ENCODE measurements at regions not wholly inside any gene's neighbourhood (a gene's known extent, or its start where the extent isn't known, plus 50 kb on each side); places are given as distances from the start of the nearest gene placed in this dataset.

- no peak overlapping the region for H3K27ac ChIP-seq
- TF ChIP-seq CTCF (IDR thresholded peaks at IDR 0.05) (no peak), ZFX (IDR thresholded peaks at IDR 0.05; ENCODE audit: borderline replicate concordance) (no peak)
Observed at GRCh38 chr5:56426693-56427092, 193.6 kb upstream of the ANKRD55 start.

DNA sequence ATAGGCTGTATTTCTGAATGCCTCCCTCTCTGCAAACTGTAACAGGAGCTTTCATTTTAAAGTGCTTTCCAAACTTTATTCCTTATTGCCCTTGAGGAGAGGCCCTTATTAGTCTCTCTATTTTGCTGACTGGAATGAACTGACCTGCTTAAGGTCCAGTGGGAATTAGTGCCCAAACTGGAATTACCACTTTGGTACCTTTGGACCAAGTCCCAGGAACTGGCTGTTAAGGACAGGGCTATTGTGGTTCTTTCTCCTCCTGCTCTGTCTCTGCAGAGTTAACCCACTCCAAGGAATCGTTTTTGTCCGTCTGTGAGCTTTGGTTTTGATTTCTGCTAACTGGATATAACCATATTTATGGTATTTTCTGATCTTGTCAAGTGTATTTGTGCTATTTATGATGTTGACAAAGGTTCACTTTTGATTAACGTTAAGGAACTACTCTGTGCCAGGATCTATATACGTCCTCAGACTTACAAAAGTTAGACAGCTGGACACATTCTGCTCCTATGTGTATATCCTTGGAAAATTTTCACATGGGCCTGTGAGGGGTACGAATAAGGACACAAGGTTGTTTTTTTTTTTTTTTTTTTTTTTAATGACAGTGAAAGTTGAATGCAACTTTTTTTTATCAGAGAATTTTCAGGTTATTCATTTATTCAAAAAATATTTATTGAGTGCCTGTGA, 189.1 kb upstream of the ANKRD55 start:
- TF ChIP-seq ZFX (IDR thresholded peaks at IDR 0.05; ENCODE audit: borderline replicate concordance) = no peak
- TF ChIP-seq CTCF (IDR thresholded peaks at IDR 0.05) = no peak
- peak overlapping the region; percentile 51 for H3K27ac ChIP-seq

- H3K27ac ChIP-seq = peak overlapping the region; percentile 51
- no peak for TF ChIP-seq CTCF (IDR thresholded peaks at IDR 0.05)
- TF ChIP-seq ZFX (IDR thresholded peaks at IDR 0.05; ENCODE audit: borderline replicate concordance) = no peak
Observed at GRCh38 chr5:56421246-56422075, 188.3 kb upstream of the ANKRD55 start.

- no peak for TF ChIP-seq ZFX (IDR thresholded peaks at IDR 0.05; ENCODE audit: borderline replicate concordance)
- no peak for TF ChIP-seq CTCF (IDR thresholded peaks at IDR 0.05)
- no peak overlapping the region for H3K27ac ChIP-seq
Observed at GRCh38 chr5:56420323-56420722, 187.2 kb upstream of the ANKRD55 start.

- TF ChIP-seq CTCF (IDR thresholded peaks at IDR 0.05) (no peak), ZFX (IDR thresholded peaks at IDR 0.05; ENCODE audit: borderline replicate concordance) (no peak)
- H3K27ac ChIP-seq = no peak overlapping the region
Observed at GRCh38 chr5:56419667-56420066, 186.5 kb upstream of the ANKRD55 start.

GRCh38 chr5:56415356-56415765, 182.2 kb upstream of the ANKRD55 start:
- H3K27ac ChIP-seq = no peak overlapping the region
- TF ChIP-seq ZFX (IDR thresholded peaks at IDR 0.05; ENCODE audit: borderline replicate concordance) (no peak), CTCF (IDR thresholded peaks at IDR 0.05) (no peak)

- H3K27ac ChIP-seq = no peak overlapping the region
- no peak for TF ChIP-seq CTCF (IDR thresholded peaks at IDR 0.05)
- TF ChIP-seq ZFX (IDR thresholded peaks at IDR 0.05; ENCODE audit: borderline replicate concordance) = no peak
Observed at GRCh38 chr5:56414066-56414465, 180.9 kb upstream of the ANKRD55 start.
